ENCODE measurements at regions not wholly inside any gene's neighbourhood (a gene's known extent, or its start where the extent isn't known, plus 50 kb on each side); places are given as distances from the start of the nearest gene placed in this dataset.
A peak's percentile ranks its signal among the peaks of the same experiment; 100 is the strongest.

DNA sequence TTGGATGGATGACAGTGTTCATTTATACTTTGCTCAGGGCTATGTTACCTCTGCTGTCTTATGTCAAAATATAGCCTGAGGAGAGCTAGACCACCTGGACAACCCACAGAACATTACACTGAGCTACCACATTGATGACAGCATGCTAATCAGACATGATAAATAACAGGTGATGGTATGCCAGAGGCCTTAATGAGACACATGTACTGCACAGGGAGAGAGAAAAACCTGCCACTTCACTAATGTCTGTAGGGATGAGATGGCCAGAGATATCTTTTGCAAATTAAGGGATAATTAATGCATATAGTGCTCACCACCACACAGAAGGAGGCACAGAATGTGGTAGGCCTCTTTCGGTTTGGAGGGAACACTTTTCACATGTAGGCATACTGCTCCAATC, 1122.6 kb upstream of the POT1 start:
- Histone ChIP-seq H3K4me2 (replicated peaks; ENCODE audit: extremely low read depth, low read length, poor library complexity, severe bottlenecking) (no peak overlapping the region), H3K9ac (ENCODE audit: insufficient read depth, low read length, poor library complexity, severe bottlenecking) (no peak overlapping the region), H4K20me1 (ENCODE audit: insufficient read depth, low read length) (no peaks in the 10 kb centered on the region), H3K36me3 (replicated peaks in 1 of 2; ENCODE audit: control insufficient read depth in 1 of 2, insufficient read depth in 2 of 2, low read length in 2 of 2) (no peaks in the 10 kb centered on the region), H3K4me3 (replicated peaks in 1 of 3; ENCODE audit: low read depth in 2 of 3, low read length in 3 of 3) (no peak overlapping the region), H3K9me3 (replicated peaks in 1 of 2; ENCODE audit: control insufficient read depth in 1 of 2, insufficient read depth in 1 of 2, low read length in 2 of 2) (peaks cover 0 to 4% of the 10 kb centered on the region in 2 donors), H3K4me1 (ENCODE audit: control insufficient read depth in 1 of 2, insufficient read depth in 2 of 2, low read length in 2 of 2) (no peaks in the 10 kb centered on the region), H3K27ac (ENCODE audit: low read depth in 1 of 2, low read length in 2 of 2) (no peak overlapping the region), H2AFZ (ENCODE audit: insufficient read depth, low read depth, low read length, poor library complexity, severe bottlenecking) (no peak overlapping the region), H3K27me3 (ENCODE audit: control insufficient read depth in 2 of 2, insufficient read depth in 2 of 2, low read length in 2 of 2) (no peaks in the 10 kb centered on the region), H3K79me2 (ENCODE audit: insufficient read depth, low read length) (no peaks in the 10 kb centered on the region)
- DNase-seq, result no peak
- peaks cover 0 to 5% (median 2%) of the 10 kb centered on the region in 7 donors for H3K9me3 Mint-ChIP-seq
- TF ChIP-seq, protein P1, sequence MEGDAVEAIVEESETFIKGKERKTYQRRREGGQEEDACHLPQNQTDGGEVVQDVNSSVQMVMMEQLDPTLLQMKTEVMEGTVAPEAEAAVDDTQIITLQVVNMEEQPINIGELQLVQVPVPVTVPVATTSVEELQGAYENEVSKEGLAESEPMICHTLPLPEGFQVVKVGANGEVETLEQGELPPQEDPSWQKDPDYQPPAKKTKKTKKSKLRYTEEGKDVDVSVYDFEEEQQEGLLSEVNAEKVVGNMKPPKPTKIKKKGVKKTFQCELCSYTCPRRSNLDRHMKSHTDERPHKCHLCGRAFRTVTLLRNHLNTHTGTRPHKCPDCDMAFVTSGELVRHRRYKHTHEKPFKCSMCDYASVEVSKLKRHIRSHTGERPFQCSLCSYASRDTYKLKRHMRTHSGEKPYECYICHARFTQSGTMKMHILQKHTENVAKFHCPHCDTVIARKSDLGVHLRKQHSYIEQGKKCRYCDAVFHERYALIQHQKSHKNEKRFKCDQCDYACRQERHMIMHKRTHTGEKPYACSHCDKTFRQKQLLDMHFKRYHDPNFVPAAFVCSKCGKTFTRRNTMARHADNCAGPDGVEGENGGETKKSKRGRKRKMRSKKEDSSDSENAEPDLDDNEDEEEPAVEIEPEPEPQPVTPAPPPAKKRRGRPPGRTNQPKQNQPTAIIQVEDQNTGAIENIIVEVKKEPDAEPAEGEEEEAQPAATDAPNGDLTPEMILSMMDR (IDR thresholded peaks at IDR 0.05), result no peak
- H3K4me1 Mint-ChIP-seq, result no peaks in the 10 kb centered on the region
- H3K27ac Mint-ChIP-seq, result peak overlapping the region in 1 of 7 donors; percentile 78
- intact Hi-C loops (cut with micrococcal nuclease), result no loop called here
- H3K36me3 Mint-ChIP-seq, result no peaks in the 10 kb centered on the region
- whole genome bisulfite sequencing (ENCODE audit: insufficient coverage), result no CpG with 5 or more reads among the region's 1 CpG
- no peaks in the 10 kb centered on the region for H3K27me3 Mint-ChIP-seq (ENCODE audit: low read depth in 3 of 3)
- H3K4me3 Mint-ChIP-seq, result no peak overlapping the region

DNA sequence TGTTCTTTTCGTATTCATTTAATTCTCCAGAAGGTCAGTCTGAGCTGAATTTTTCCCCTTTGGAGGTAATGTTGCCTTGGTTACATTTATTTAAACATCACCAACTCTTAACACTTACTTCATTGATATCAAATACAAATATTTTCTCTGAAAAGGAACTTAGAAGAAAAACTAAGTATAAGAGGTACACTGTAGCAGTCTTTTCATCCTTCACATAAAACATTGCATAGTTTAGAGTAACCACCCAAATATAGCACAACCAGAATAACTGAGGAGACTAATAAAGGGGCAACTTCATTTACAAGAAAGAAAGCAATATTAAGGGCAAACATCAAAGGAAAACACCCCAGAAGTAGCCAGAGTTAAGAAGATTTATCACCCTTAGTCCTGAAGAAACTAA, 1115.0 kb upstream of the POT1 start:
- Histone ChIP-seq H3K79me2 (ENCODE audit: insufficient read depth, low read length) (no peaks in the 10 kb centered on the region), H3K4me3 (replicated peaks in 1 of 3; ENCODE audit: low read depth in 2 of 3, low read length in 3 of 3) (no peak overlapping the region), H3K27me3 (ENCODE audit: control insufficient read depth in 2 of 2, insufficient read depth in 2 of 2, low read length in 2 of 2) (no peaks in the 10 kb centered on the region), H3K9ac (ENCODE audit: insufficient read depth, low read length, poor library complexity, severe bottlenecking) (no peak overlapping the region), H3K36me3 (replicated peaks in 1 of 2; ENCODE audit: control insufficient read depth in 1 of 2, insufficient read depth in 2 of 2, low read length in 2 of 2) (no peaks in the 10 kb centered on the region), H3K4me1 (ENCODE audit: control insufficient read depth in 1 of 2, insufficient read depth in 2 of 2, low read length in 2 of 2) (no peaks in the 10 kb centered on the region), H3K9me3 (replicated peaks in 1 of 2; ENCODE audit: control insufficient read depth in 1 of 2, insufficient read depth in 1 of 2, low read length in 2 of 2) (peaks cover 8 to 21% of the 10 kb centered on the region in 2 donors), H4K20me1 (ENCODE audit: insufficient read depth, low read length) (no peaks in the 10 kb centered on the region), H2AFZ (ENCODE audit: insufficient read depth, low read depth, low read length, poor library complexity, severe bottlenecking) (no peak overlapping the region), H3K4me2 (replicated peaks; ENCODE audit: extremely low read depth, low read length, poor library complexity, severe bottlenecking) (no peak overlapping the region), H3K27ac (ENCODE audit: low read depth in 1 of 2, low read length in 2 of 2) (no peak overlapping the region)
- H3K27ac Mint-ChIP-seq, result no peak overlapping the region
- TF ChIP-seq, protein P1 (IDR thresholded peaks at IDR 0.05), result no peak
- no peaks in the 10 kb centered on the region for H3K27me3 Mint-ChIP-seq (ENCODE audit: low read depth in 3 of 3)
- no peak for DNase-seq
- WGBS (ENCODE audit: insufficient coverage), result no CpG with 5 or more reads among the region's 1 CpG
- no peaks in the 10 kb centered on the region for H3K4me1 Mint-ChIP-seq
- no peaks in the 10 kb centered on the region for H3K36me3 Mint-ChIP-seq
- intact Hi-C loops (cut with micrococcal nuclease), result no loop called here
- no peak overlapping the region for H3K4me3 Mint-ChIP-seq
- H3K9me3 Mint-ChIP-seq, result peaks cover 0 to 13% (median 6%) of the 10 kb centered on the region in 7 donors

Measured in CD14-positive monocyte (primary cell).